SKM-1 (cell line): ENCODE measurements at regions not wholly inside any gene's neighbourhood (a gene's known extent, or its start where the extent isn't known, plus 50 kb on each side); places are given as distances from the start of the nearest gene placed in this dataset.
"Not testable (repeated sequence)": the region's sequence is repeated elsewhere in the genome, so short reads cannot be mapped to it uniquely, and the experiment has no call there.

Source experiments
- DNase-seq: peaks from one replicate; lab custom pipeline; 2025; ENCODE audit not compliant: unreplicated experiment; lab: John Stamatoyannopoulos, UW

- DNase-seq: no peak
Observed at GRCh38 chr13:58329746-58330145, 698.2 kb downstream of the PCDH17 start.

- no peak for DNase-seq
Observed at GRCh38 chr13:58340895-58341294, 709.4 kb downstream of the PCDH17 start.

GRCh38 chr13:58341318-58341717, 709.8 kb downstream of the PCDH17 start:
- no peak for DNase-seq

- no peak for DNase-seq
Observed at GRCh38 chr13:58343076-58343475, 711.5 kb downstream of the PCDH17 start.

- not testable (repeated sequence) for DNase-seq
Observed at GRCh38 chr13:58352100-58352499, 720.6 kb downstream of the PCDH17 start.

GRCh38 chr13:58369936-58370335, 738.4 kb downstream of the PCDH17 start:
- DNase-seq: no peak

- DNase-seq: no peak
Observed at GRCh38 chr13:58376349-58376748, 744.8 kb downstream of the PCDH17 start.

GRCh38 chr13:58376775-58377174, 745.2 kb downstream of the PCDH17 start:
- DNase-seq: no peak

- DNase-seq: no peak
Observed at GRCh38 chr13:58379221-58379620, 747.7 kb downstream of the PCDH17 start.

GRCh38 chr13:58385336-58385735, 753.8 kb downstream of the PCDH17 start:
- DNase-seq: not testable (repeated sequence)

GRCh38 chr13:58397596-58398387, 766.2 kb downstream of the PCDH17 start:
- no peak for DNase-seq

- DNase-seq: no peak
Observed at GRCh38 chr13:58399263-58399662, 767.7 kb downstream of the PCDH17 start.

- no peak for DNase-seq
Observed at GRCh38 chr13:58406545-58406944, 775.0 kb downstream of the PCDH17 start.

GRCh38 chr13:58429917-58430316, 798.4 kb downstream of the PCDH17 start:
- no peak for DNase-seq

GRCh38 chr13:58434943-58435342, 803.4 kb downstream of the PCDH17 start:
- no peak for DNase-seq

GRCh38 chr13:58437427-58437826, 805.9 kb downstream of the PCDH17 start:
- no peak for DNase-seq

- DNase-seq: no peak
Observed at GRCh38 chr13:58446979-58447378, 815.4 kb downstream of the PCDH17 start.

- no peak for DNase-seq
Observed at GRCh38 chr13:58452123-58452623, 820.6 kb downstream of the PCDH17 start.

GRCh38 chr13:58455094-58455493, 823.5 kb downstream of the PCDH17 start:
- no peak for DNase-seq

GRCh38 chr13:58461217-58461616, 829.7 kb downstream of the PCDH17 start:
- no peak for DNase-seq

- no peak for DNase-seq
Observed at GRCh38 chr13:58463841-58464240, 832.3 kb downstream of the PCDH17 start.

- DNase-seq: no peak
Observed at GRCh38 chr13:58467176-58467575, 835.6 kb downstream of the PCDH17 start.

GRCh38 chr13:58472483-58472882, 840.9 kb downstream of the PCDH17 start:
- DNase-seq: no peak
